ENCODE measurements at regions not wholly inside any gene's neighbourhood (a gene's known extent, or its start where the extent isn't known, plus 50 kb on each side); places are given as distances from the start of the nearest gene placed in this dataset.

- peak; percentile 49 for TF ChIP-seq POLR2AphosphoS5 (IDR thresholded peaks at IDR 0.05)
- TF ChIP-seq CTCF (IDR thresholded peaks at IDR 0.05) = no peak
Measured at GRCh38 chr6:139754898-139755775, 380.7 kb upstream of the CITED2 start.
